ENCODE measurements at regions not wholly inside any gene's neighbourhood (a gene's known extent, or its start where the extent isn't known, plus 50 kb on each side); places are given as distances from the start of the nearest gene placed in this dataset.

GRCh38 chr4:138859254-138859653, 156.3 kb upstream of the NOCT start:
- Mint-ChIP-seq H3K9me3 (ENCODE audit: unreplicated experiment) (peaks cover 9% of the 10 kb centered on the region), H3K4me3 (ENCODE audit: unreplicated experiment) (no peak overlapping the region), H3K27ac (ENCODE audit: unreplicated experiment) (no peak overlapping the region), H3K4me1 (ENCODE audit: low read depth, unreplicated experiment) (peaks cover 13% of the 10 kb centered on the region), H3K27me3 (ENCODE audit: unreplicated experiment) (peaks cover 6% of the 10 kb centered on the region), H3K36me3 (ENCODE audit: unreplicated experiment) (peaks cover 12% of the 10 kb centered on the region)
- DNase-seq, result no peak
- no peak for TF ChIP-seq CTCF (IDR thresholded peaks at IDR 0.05; ENCODE audit: partially characterized antibody, unreplicated experiment)

GRCh38 chr4:138858419-138858818, 157.2 kb upstream of the NOCT start:
- Mint-ChIP-seq H3K4me1 (ENCODE audit: low read depth, unreplicated experiment) (peaks cover 13% of the 10 kb centered on the region), H3K36me3 (ENCODE audit: unreplicated experiment) (peaks cover 12% of the 10 kb centered on the region), H3K4me3 (ENCODE audit: unreplicated experiment) (no peak overlapping the region), H3K27ac (ENCODE audit: unreplicated experiment) (no peak overlapping the region), H3K27me3 (ENCODE audit: unreplicated experiment) (peaks cover 6% of the 10 kb centered on the region), H3K9me3 (ENCODE audit: unreplicated experiment) (peaks cover 9% of the 10 kb centered on the region)
- no peak for DNase-seq
- no peak for TF ChIP-seq CTCF (IDR thresholded peaks at IDR 0.05; ENCODE audit: partially characterized antibody, unreplicated experiment)

GRCh38 chr4:138857416-138857815, 158.2 kb upstream of the NOCT start:
- DNase-seq, result no peak
- H3K9me3 Mint-ChIP-seq (ENCODE audit: unreplicated experiment), result peaks cover 12% of the 10 kb centered on the region
- H3K36me3 Mint-ChIP-seq (ENCODE audit: unreplicated experiment), result peaks cover 17% of the 10 kb centered on the region
- H3K4me3 Mint-ChIP-seq (ENCODE audit: unreplicated experiment), result no peak overlapping the region
- peaks cover 16% of the 10 kb centered on the region for H3K4me1 Mint-ChIP-seq (ENCODE audit: low read depth, unreplicated experiment)
- H3K27ac Mint-ChIP-seq (ENCODE audit: unreplicated experiment), result no peak overlapping the region
- peaks cover 11% of the 10 kb centered on the region for H3K27me3 Mint-ChIP-seq (ENCODE audit: unreplicated experiment)
- TF ChIP-seq CTCF (IDR thresholded peaks at IDR 0.05; ENCODE audit: partially characterized antibody, unreplicated experiment), result no peak

- Mint-ChIP-seq H3K27ac (ENCODE audit: unreplicated experiment) (peak overlapping the region; percentile 24), H3K9me3 (ENCODE audit: unreplicated experiment) (peaks cover 14% of the 10 kb centered on the region), H3K36me3 (ENCODE audit: unreplicated experiment) (peaks cover 17% of the 10 kb centered on the region), H3K27me3 (ENCODE audit: unreplicated experiment) (peaks cover 11% of the 10 kb centered on the region), H3K4me1 (ENCODE audit: low read depth, unreplicated experiment) (peaks cover 30% of the 10 kb centered on the region), H3K4me3 (ENCODE audit: unreplicated experiment) (no peak overlapping the region)
- no peak for TF ChIP-seq CTCF (IDR thresholded peaks at IDR 0.05; ENCODE audit: partially characterized antibody, unreplicated experiment)
- no peak for DNase-seq
Observed at GRCh38 chr4:138852681-138853080, 162.9 kb upstream of the NOCT start.

GRCh38 chr4:138851391-138852335, 163.9 kb upstream of the NOCT start:
- peaks cover 11% of the 10 kb centered on the region for H3K27me3 Mint-ChIP-seq (ENCODE audit: unreplicated experiment)
- no peak for TF ChIP-seq CTCF (IDR thresholded peaks at IDR 0.05; ENCODE audit: partially characterized antibody, unreplicated experiment)
- peak overlapping the region; percentile 74 for H3K27ac Mint-ChIP-seq (ENCODE audit: unreplicated experiment)
- H3K4me1 Mint-ChIP-seq (ENCODE audit: low read depth, unreplicated experiment), result peaks cover 30% of the 10 kb centered on the region
- H3K4me3 Mint-ChIP-seq (ENCODE audit: unreplicated experiment), result no peak overlapping the region
- peaks cover 14% of the 10 kb centered on the region for H3K9me3 Mint-ChIP-seq (ENCODE audit: unreplicated experiment)
- peaks cover 17% of the 10 kb centered on the region for H3K36me3 Mint-ChIP-seq (ENCODE audit: unreplicated experiment)
- DNase-seq, result no peak
